ENCODE measurements at regions not wholly inside any gene's neighbourhood (a gene's known extent, or its start where the extent isn't known, plus 50 kb on each side); places are given as distances from the start of the nearest gene placed in this dataset.

DNA sequence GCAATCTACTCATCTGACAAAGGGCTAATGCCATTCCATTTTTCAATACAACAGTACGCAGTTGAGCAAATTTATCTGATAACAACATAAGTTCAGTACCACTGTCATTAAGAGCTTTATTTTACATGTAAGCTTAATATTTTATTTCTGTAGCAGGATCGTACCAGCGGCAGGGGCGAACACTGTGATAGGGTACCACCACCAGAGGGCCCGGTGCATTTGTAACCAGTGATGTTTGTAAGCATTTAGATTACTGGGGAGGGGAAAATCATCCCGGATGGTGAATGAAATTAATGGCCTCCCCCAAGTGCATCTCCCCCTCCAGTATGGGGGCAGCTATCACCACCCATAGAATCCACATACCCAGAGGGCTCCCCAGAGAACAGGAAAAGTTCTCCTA is 179.0 kb downstream of the ADGRA3 start:
- H3K4me1 ChIP-seq, result no peaks in the 10 kb centered on the region
- H3K4me3 ChIP-seq, result no peak overlapping the region
- intact Hi-C loops (cut with DNase I; ENCODE audit: low total_unique reads), result no loop called here
- TF ChIP-seq POLR2A (IDR thresholded peaks at IDR 0.05) (no peak), POLR2AphosphoS5 (IDR thresholded peaks at IDR 0.05) (no peak)
- TF ChIP-seq, protein P1, sequence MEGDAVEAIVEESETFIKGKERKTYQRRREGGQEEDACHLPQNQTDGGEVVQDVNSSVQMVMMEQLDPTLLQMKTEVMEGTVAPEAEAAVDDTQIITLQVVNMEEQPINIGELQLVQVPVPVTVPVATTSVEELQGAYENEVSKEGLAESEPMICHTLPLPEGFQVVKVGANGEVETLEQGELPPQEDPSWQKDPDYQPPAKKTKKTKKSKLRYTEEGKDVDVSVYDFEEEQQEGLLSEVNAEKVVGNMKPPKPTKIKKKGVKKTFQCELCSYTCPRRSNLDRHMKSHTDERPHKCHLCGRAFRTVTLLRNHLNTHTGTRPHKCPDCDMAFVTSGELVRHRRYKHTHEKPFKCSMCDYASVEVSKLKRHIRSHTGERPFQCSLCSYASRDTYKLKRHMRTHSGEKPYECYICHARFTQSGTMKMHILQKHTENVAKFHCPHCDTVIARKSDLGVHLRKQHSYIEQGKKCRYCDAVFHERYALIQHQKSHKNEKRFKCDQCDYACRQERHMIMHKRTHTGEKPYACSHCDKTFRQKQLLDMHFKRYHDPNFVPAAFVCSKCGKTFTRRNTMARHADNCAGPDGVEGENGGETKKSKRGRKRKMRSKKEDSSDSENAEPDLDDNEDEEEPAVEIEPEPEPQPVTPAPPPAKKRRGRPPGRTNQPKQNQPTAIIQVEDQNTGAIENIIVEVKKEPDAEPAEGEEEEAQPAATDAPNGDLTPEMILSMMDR (IDR thresholded peaks at IDR 0.05), result no peak
- no peaks in the 10 kb centered on the region for H3K9me3 ChIP-seq
- no peak for DNase-seq (ENCODE audit: low spot score in 2 of 2)
- no peaks in the 10 kb centered on the region for H3K36me3 ChIP-seq
- no peak overlapping the region for H3K27ac ChIP-seq
- H3K27me3 ChIP-seq, result no peaks in the 10 kb centered on the region

DNA sequence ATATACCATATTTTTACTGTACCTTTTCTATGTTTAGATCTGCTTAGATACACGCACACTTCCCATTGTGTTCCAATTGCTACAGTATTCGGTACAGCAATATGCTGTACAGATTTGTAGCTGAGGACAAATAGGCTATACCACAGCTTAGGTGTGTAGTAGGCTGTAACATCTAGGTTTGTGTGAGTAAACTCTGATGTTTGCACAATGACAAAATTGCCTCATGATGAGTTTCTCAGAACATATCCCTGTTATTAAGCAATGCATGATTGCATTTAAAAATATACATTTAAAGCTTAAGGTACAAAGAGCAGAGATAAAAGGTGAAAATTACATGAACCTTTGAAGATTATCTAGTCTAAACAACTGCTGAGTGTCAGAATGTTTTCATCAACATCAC is 181.7 kb downstream of the ADGRA3 start:
- Histone ChIP-seq H3K27me3 (no peaks in the 10 kb centered on the region), H3K27ac (no peak overlapping the region)

DNA sequence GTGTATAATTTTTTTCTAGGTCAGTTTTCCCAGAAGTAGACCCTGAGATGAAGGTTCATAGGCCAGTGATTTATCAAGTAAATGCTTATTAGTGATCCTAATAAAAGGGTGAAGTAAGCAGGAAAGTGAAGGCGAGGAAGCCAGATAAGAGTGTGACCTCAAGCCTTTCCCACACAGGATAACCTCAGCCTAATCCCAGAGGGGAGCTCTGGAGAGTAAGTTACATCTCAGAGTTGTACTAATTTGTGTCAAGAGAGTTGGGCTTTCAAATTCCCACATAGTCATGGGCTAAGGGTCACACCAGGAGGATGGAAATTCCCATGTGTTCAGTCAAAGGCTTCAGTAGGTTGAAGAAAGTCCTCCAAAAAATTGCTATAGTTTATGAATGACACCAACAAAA is 191.4 kb downstream of the ADGRA3 start:
- TF ChIP-seq POLR2A (IDR thresholded peaks at IDR 0.05) (no peak), POLR2AphosphoS5 (IDR thresholded peaks at IDR 0.05) (no peak)
- TF ChIP-seq, protein P1 (IDR thresholded peaks at IDR 0.05), result no peak
- H3K9me3 ChIP-seq, result no peaks in the 10 kb centered on the region
- H3K4me1 ChIP-seq, result no peaks in the 10 kb centered on the region
- H3K36me3 ChIP-seq, result no peaks in the 10 kb centered on the region
- DNase-seq (ENCODE audit: low spot score in 2 of 2), result no peak
- H3K27ac ChIP-seq, result no peak overlapping the region
- no peaks in the 10 kb centered on the region for H3K27me3 ChIP-seq
- intact Hi-C loops (cut with DNase I; ENCODE audit: low total_unique reads), result no loop called here
- H3K4me3 ChIP-seq, result no peak overlapping the region

More for the DNA sequence above, 181.7 kb downstream of the ADGRA3 start:
- Histone ChIP-seq H3K4me1 (no peaks in the 10 kb centered on the region), H3K4me3 (no peak overlapping the region), H3K9me3 (no peaks in the 10 kb centered on the region), H3K36me3 (no peaks in the 10 kb centered on the region)
- no peak for DNase-seq (ENCODE audit: low spot score in 2 of 2)
- intact Hi-C loops (cut with DNase I; ENCODE audit: low total_unique reads), result no loop called here
- no peak for TF ChIP-seq POLR2A (IDR thresholded peaks at IDR 0.05)
- TF ChIP-seq POLR2AphosphoS5 (IDR thresholded peaks at IDR 0.05), result no peak
- TF ChIP-seq, protein P1 (IDR thresholded peaks at IDR 0.05), result no peak

DNA sequence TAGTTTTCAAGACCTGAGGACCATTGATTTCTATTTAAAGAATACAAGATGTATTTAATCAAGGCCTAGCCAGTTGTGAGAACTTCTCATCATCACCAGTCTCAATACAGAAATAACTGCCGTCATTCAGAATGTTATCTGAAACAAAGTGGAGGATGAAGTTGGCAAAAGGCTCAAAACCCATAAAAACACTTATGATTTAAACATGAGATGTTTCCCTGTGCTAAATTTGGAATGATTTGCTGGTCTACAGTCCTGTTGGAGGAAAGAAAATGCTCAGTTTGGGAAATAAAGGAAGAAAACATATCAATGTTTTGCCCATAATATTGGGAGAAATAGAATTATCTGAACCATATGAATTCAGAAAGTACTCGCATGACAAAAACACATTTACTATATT is 192.2 kb downstream of the ADGRA3 start:
- Histone ChIP-seq H3K27ac (no peak overlapping the region), H3K9me3 (no peaks in the 10 kb centered on the region), H3K36me3 (no peaks in the 10 kb centered on the region), H3K27me3 (no peaks in the 10 kb centered on the region), H3K4me3 (no peak overlapping the region), H3K4me1 (no peaks in the 10 kb centered on the region)
- intact Hi-C loops (cut with DNase I; ENCODE audit: low total_unique reads), result no loop called here
- TF ChIP-seq POLR2AphosphoS5 (IDR thresholded peaks at IDR 0.05) (no peak), POLR2A (IDR thresholded peaks at IDR 0.05) (no peak)
- TF ChIP-seq, protein P1 (IDR thresholded peaks at IDR 0.05), result no peak
- no peak for DNase-seq (ENCODE audit: low spot score in 2 of 2)

DNA sequence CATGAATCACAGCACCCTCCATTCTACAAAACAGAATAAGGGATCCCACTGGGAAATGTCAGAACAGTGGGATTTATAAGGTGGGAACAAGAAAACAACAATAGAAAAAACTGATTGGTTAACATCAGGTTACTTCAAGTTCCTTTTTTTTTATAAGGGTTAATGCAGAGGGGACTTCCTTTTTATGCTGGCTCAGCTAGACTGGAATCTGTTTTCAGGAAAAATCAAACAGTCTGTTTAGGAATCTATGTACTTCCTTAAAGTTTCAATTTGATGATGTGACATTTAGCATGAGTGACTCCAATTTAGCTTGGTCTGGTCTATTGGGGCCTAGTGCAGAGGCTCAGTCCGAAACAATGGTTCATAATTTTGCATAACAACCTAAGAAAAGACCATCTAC is 192.9 kb downstream of the ADGRA3 start:
- no peaks in the 10 kb centered on the region for H3K27me3 ChIP-seq
- no peak overlapping the region for H3K4me3 ChIP-seq
- intact Hi-C loops (cut with DNase I; ENCODE audit: low total_unique reads), result no loop called here
- H3K27ac ChIP-seq, result no peak overlapping the region
- TF ChIP-seq, protein P1 (IDR thresholded peaks at IDR 0.05), result no peak
- TF ChIP-seq POLR2A (IDR thresholded peaks at IDR 0.05) (no peak), POLR2AphosphoS5 (IDR thresholded peaks at IDR 0.05) (no peak)
- DNase-seq (ENCODE audit: low spot score in 2 of 2), result no peak
- no peaks in the 10 kb centered on the region for H3K4me1 ChIP-seq
- H3K36me3 ChIP-seq, result no peaks in the 10 kb centered on the region
- no peaks in the 10 kb centered on the region for H3K9me3 ChIP-seq
